Stimulated activated CD4-positive, alpha-beta T cell treated with anti-CD3 and anti-CD28 coated beads, Interleukin-15, amount 100 ng/mL, for 1 hour (primary cell): ENCODE measurements at regions not wholly inside any gene's neighbourhood (a gene's known extent, or its start where the extent isn't known, plus 50 kb on each side); places are given as distances from the start of the nearest gene placed in this dataset.

ENCODE experiments used
- DNase-seq, 2 donors: peaks; one replicate each; pipeline ENCODE4 v3.0.0-alpha.2; 2020; ENCODE audit warnings: low read depth in 1 of 2, low spot score in 1 of 2

DNA sequence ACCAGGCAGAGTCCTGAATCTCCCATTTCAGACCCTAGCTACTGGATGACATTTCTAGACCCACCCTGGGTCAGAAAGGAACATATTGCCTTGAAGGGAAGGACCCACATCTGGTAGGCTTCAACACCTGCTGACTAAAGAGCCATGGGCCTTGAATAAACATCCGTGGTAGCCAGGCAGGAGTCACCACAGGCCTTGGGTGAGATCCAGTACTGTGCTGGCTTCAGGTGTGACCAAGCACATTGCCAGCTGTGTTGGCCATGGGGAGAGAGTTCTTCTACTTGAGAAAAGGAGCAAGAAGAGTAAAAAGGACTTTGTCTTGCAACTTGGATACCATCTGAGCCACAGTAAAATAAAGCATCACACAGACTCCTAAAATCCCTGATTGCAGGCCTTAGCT is 332.6 kb downstream of the SLC16A7 start:
- DNase-seq = no peak

- DNase-seq = no peak
Measured at GRCh38 chr12:59929110-59929509, 333.3 kb downstream of the SLC16A7 start.

- DNase-seq = no peak
Measured at GRCh38 chr12:59934486-59934885, 338.7 kb downstream of the SLC16A7 start.

- no peak for DNase-seq
Measured at GRCh38 chr12:59936534-59936933, 340.7 kb downstream of the SLC16A7 start.

GRCh38 chr12:59937148-59937547 is 341.3 kb downstream of the SLC16A7 start:
- no peak for DNase-seq

DNA sequence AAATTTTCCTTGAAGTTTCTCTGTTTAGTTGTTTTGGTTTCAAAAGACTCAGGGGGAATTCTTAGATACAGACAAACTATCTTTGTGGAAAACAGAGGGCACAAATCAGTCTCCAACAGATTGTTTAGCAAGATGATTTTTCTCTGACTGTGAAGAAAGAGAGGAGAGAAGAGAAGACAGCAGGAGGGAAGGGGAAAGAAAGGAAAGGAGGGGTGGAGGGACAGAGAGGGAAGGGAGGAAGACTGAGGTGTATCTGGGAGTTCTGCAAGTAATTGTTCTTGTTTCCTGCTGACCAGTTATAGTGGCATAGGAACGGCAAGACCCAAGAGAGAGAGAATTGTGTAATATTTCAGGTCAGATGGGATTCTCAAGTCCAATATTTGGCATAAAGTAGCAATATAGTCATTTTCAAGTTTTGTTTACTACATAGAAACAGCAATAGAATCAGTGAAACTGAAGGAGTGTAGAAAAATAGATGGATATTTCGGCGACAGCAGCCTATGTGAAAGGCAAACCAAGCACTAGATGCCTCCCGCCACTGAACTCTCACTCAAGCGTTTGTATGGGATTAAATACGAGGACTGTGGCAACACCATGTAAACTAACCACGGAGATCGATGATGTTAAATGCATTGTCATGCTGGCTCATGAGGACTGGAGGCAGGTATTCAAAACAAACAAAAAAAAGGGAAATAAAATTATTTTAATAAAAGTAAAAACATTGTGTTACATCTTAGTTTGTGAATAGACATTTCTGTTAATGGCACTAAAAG is 342.5 kb downstream of the SLC16A7 start:
- DNase-seq = no peak

DNA sequence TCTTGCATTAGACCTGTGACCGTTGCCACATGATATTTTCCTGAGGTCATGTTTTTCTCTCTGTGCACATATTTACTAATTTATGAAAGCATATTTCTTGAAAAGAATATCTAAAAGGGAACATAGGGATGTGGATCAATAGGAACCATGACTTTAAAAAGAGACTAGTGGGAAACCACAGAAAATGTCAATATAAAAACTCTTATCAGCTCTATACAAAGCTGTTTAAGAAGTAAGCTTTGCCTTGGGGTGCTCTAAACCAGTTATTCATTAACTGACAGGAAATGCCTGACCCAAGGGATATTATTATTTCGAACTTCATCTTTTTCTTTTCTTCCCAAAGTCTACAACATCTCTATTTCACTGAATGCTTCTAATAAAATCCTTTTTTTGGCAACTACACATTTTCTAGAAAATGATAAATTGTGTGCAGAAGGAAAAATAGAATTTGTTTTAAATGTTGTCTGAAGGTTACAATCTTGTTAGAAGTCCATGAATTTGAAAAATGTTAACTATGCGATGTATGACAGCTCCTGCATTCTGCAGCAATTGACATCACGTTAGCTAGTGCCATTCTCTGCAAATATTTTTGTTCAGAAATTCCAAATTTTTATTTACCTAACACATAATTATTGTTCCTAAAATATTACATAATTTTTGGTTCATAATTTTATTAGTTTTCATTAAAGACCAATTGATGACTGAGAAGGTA is 345.0 kb downstream of the SLC16A7 start:
- DNase-seq = no peak

GRCh38 chr12:59941461-59941860 is 345.6 kb downstream of the SLC16A7 start:
- no peak for DNase-seq

DNA sequence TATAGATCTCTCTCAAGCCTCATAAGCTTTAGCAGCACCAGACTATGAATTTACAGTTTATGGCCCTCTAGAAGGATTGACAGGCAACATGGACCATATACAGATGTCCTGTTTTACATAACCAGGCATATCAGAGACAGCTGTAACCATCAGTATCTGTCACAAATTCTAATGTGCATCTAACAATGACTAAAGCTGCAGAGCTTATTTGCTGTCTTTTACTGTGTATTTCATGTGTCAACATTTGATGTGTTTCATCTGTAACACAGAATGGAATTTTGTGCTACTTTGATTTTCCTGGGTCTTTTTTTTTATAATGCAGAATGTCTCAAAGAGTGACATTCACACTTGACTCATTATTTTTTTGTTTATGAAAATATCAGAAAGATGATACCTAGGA is 348.3 kb downstream of the SLC16A7 start:
- DNase-seq = no peak

DNA sequence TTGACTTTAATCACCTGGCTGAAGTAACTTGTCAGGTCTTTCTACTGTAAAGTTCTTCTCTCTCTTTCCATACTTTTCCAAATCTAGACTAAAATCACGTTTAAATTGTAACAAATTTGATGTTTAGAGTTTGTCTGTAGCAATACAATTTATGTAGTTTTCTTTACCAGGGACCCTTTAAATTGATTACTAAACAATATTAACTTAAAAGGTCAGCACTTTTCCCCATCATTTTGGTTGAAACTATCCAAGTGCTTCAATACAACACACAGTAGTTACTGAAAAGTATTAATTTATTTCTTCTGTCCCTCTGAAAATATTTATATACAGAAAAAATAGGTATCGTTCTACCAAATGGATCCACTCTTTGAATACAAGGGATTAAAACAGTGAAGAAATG is 350.8 kb downstream of the SLC16A7 start:
- DNase-seq = no peak

GRCh38 chr12:59963546-59963945 is 367.7 kb downstream of the SLC16A7 start:
- DNase-seq = no peak

DNA sequence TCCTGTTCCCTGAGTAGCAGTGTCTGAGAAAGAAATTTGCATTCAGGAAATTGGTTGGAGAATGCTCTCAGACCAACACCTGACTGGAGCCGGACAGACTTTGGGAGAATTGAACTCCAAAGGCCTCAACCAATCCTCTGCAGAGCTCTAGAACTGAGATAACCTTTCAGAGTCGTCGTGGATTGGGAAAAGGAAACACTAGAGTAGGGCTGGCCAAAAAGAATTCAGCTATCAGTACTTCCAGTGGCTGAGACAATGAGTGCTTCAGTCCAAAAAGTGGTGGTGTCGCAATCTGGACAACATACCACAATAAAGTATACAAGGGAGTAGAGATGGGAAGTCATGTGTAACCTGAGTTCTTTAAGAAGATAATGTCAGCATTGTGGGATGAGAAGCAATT is 377.1 kb downstream of the SLC16A7 start:
- DNase-seq = no peak

GRCh38 chr12:59973515-59973914 is 377.7 kb downstream of the SLC16A7 start:
- no peak for DNase-seq

DNA sequence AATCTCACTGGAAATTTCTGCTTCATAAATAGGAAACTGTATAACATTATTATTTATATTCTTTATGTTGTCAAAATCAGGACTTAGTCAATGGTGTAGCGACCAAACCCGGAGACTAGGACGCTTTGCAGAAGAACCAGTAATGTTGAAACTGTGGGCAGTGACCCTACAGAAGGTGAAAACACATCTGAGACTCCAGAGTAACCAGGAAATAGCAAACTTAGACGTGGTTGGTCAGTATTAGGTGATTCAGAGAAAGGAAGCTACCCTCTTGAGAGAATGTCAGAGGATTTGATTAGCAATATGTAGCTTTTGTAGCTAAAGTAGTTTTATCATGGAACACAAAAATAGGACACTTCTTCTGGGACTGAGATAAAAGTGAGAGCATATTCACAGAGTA is 381.9 kb downstream of the SLC16A7 start:
- DNase-seq = no peak

DNA sequence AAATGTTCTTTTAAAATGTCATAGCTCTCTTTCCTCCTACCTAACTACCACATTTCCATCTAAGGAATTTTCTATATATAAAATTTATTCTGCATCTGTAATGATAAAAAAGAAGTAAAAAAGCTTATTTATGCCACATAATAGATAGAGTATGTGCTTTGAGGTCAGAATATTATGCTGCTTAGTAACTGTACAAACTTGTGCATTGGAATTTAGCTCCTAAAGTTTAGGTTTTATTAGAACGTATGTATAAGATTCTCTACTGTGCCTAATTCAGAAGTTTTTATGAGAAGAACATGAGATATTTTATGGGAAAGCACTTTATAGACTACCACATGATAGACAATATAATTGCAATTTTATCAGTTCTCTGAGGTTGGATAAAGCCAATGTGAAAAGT is 384.6 kb downstream of the SLC16A7 start:
- DNase-seq = no peak

DNA sequence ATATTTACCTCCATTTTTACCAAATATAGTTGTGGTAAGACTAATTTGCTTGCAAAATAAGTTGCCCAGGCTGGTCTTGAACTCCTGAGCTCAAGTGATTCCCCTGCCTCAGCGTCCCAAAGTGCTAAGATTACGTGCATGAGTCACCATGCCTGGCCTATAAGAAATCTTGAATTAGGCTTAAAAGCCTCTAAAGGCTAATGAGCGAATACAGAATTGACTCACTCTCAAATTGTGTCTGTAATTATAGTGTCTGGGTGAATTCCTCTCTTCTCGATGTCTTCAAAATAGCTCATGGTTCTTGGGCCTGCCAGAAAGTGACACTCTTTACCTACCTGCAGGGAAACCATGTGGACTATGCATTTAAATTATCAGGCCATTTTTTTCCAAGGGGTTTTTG is 403.5 kb downstream of the SLC16A7 start:
- DNase-seq = no peak

GRCh38 chr12:60010486-60010885 is 414.7 kb downstream of the SLC16A7 start:
- DNase-seq = no peak

- DNase-seq = no peak
Measured at GRCh38 chr12:60012659-60013058, 416.8 kb downstream of the SLC16A7 start.

- DNase-seq = no peak
Measured at GRCh38 chr12:60014436-60014835, 418.6 kb downstream of the SLC16A7 start.

GRCh38 chr12:60020068-60020467 is 424.2 kb downstream of the SLC16A7 start:
- no peak for DNase-seq

- DNase-seq = no peak
Measured at GRCh38 chr12:60021235-60021634, 425.4 kb downstream of the SLC16A7 start.

DNA sequence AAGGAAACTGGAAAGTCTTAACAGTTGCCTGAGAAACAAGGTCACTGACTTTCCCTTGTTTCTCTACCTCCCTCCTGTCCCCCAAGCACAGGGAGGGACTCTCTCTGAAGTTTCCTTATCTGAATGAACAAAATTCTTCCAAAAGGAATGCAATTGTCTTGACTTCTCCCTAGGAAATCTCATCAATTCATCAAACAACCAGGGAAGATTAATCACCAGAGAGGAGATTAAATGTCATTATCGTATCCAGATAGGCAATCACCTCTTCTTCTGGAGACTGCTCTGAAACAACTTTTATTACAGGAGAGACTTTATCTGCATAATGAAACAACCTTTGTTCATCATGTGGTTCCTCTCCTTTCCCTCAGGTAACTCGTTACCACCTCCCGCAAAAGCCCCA is 431.4 kb downstream of the SLC16A7 start:
- no peak for DNase-seq

- DNase-seq = no peak
Measured at GRCh38 chr12:60034147-60034546, 438.3 kb downstream of the SLC16A7 start.
